Gastroesophageal sphincter (tissue), 4 donors: ENCODE measurements at regions not wholly inside any gene's neighbourhood (a gene's known extent, or its start where the extent isn't known, plus 50 kb on each side); places are given as distances from the start of the nearest gene placed in this dataset.
"Not testable (repeated sequence)": the region's sequence is repeated elsewhere in the genome, so short reads cannot be mapped to it uniquely, and the experiment has no call there.

Source experiments
- ATAC-seq: fragments of 150-250 bp; one replicate; pipeline ENCODE4 v1.9.1; 2016; ENCODE audit warnings: mild to moderate bottlenecking, moderate library complexity
- H3K27ac ChIP-seq, 4 donors: fragments of 200-600 bp; sonication (generic) in 3 of 4; 1 replicate in 3 of 4; 2 replicates in 1 of 4; pipeline ENCODE4 v1.5.1; 2016 to 2019
- H3K27me3 ChIP-seq: fragments of 200-600 bp; sonication (generic); one replicate; pipeline ENCODE4 v1.5.1; 2019
- H3K36me3 ChIP-seq, 2 donors: fragments of 200-600 bp; sonication (generic); one replicate each; pipeline ENCODE4 v1.5.1; 2019; ENCODE audit warnings: control low read depth in 1 of 2
- H3K4me1 ChIP-seq, 3 donors: fragments of 200-600 bp; sonication (generic); 1 replicate in 2 of 3; 2 replicates in 1 of 3; pipeline ENCODE4 v1.5.1; 2016 to 2019; ENCODE audit warnings: control low read depth in 2 of 3
- H3K4me3 ChIP-seq, 2 donors: fragments of 200-600 bp; sonication (generic); one replicate each; pipeline ENCODE4 v1.5.1; 2019; ENCODE audit warnings: mild to moderate bottlenecking in 1 of 2, moderate library complexity in 1 of 2
- H3K9me3 ChIP-seq, 3 donors: fragments of 200-600 bp; sonication (generic); one replicate each; pipeline ENCODE4 v1.5.1; 2017 to 2019; ENCODE audit warnings: control low read depth in 2 of 3
- CTCF ChIP-seq, 4 experiments: fragments of 200-600 bp in 2 of 4; fragments of 450-650 bp in 2 of 4; sonication (generic) in 1 of 4; IDR thresholded peaks; one replicate each; pipeline ENCODE4 v1.5.1; 2017 to 2019; ENCODE audit warnings: antibody characterized with exemption in 4 of 4, mild to moderate bottlenecking in 2 of 4, moderate library complexity in 2 of 4
- EP300 ChIP-seq: sonication (generic); formaldehyde crosslinking; IDR thresholded peaks from one replicate; pipeline ENCODE4 v1.6.1; 2017; ENCODE audit warnings: antibody characterized with exemption, mild to moderate bottlenecking
- POLR2A ChIP-seq, 2 donors: fragments of 450-650 bp; IDR thresholded peaks; one replicate each; pipeline ENCODE4 v1.6.1; 2017; ENCODE audit warnings: antibody characterized with exemption in 2 of 2, mild to moderate bottlenecking in 2 of 2, moderate library complexity in 1 of 2
- POLR2AphosphoS5 ChIP-seq: sonication (generic); formaldehyde crosslinking; IDR thresholded peaks from one replicate; pipeline ENCODE4 v1.6.1; 2017; ENCODE audit warnings: antibody characterized with exemption
- WGBS, 2 donors: methylation state at CpG; one replicate each; pipeline ENCODE4 v1.1.5; 2018; ENCODE audit warnings: low coverage in 1 of 2; 5-methylcytosine and 5-hydroxymethylcytosine counted together
- small RNA-seq, 4 donors: library from RNA; depleted of rRNA; stranded (forward); fragments of <200 nt; gene quantifications; one replicate each; pipeline ENCODE3, GENCODE V24; 2016

DNA sequence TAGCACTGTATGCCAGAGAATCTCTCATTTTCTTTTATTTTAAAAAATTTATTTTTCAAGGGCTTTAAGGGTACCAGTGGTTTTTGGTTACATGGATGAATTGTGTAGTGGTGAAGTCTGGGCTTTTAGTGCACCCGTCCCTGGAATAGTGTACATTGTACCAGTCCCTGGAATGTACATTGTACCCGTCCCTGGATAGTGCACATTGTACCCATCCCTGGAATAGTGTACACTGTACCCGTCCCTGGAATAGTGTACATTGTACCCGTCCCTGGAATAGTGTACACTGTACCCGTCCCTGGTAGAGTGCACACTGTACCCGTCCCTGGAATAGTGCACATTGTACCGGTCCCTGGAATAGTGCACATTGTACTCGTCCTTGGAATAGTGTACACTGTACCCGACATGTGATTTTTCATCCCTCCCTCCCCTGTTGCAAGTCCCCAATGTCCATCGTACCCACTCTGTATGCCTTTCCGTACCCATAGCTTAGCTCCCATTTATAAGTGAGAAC lies 56.1 kb upstream of the HELT start:
- Histone ChIP-seq H3K36me3 (no peaks in the 10 kb centered on the region), H3K27ac (no peak overlapping the region), H3K9me3 (no peaks in the 10 kb centered on the region), H3K27me3 (no peaks in the 10 kb centered on the region), H3K4me3 (no peak overlapping the region), H3K4me1 (no peaks in the 10 kb centered on the region)
- WGBS, 2 donors, result 85 to 97% methylated on average over 5 to 11 of the region's 11 CpGs
- TF ChIP-seq EP300 (no peak), POLR2A (IDR thresholded peaks at IDR 0.05) (no peak), CTCF (IDR thresholded peaks at IDR 0.05) (no peak), POLR2AphosphoS5 (no peak)
- ATAC-seq, result no peak

DNA sequence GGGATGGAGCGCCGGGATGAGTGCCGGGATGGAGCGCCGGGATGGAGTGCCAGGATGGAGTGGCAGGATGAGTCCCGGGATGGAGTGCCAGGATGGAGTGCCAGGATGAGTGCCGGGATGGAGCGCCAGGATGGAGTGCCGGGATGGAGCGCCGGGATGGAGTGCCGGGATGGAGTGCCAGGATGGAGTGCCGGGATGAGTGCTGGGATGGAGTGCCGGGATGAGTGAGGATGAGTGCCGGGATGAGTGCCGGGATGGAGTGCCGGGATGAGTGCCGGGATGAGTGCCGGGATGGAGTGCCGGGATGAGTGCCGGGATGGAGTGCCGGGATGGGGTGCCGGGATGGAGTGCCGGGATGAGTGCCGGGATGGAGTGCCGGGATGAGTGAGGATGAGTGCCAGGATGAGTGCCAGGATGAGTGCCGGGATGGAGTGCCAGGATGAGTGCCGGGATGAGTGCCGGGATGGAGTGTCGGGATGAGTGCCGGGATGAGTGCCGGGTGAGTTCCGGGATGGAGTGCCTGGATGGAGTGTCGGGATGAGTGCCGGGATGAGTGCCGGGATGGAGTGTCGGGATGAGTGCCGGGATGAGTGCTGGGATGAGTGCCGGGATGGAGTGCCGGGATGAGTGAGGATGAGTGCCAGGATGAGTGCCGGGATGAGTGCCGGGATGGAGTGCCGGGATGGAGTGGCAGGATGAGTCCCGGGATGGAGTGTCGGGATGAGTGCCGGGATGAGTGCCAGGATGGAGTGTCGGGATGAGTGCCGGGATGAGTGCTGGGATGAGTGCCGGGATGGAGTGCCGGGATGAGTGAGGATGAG lies 52.9 kb upstream of the HELT start:
- H3K4me1 ChIP-seq, ATAC-seq, H3K36me3 ChIP-seq, H3K27me3 ChIP-seq, H3K9me3 ChIP-seq, H3K27ac ChIP-seq, H3K4me3 ChIP-seq: not testable (repeated sequence)
- WGBS, 2 donors, result 100% methylated on average over 5 of the region's 50 CpGs; no CpG with 5 or more reads in 1 of the 2 donors

GRCh38 chr4:184966051-184966691 lies 52.1 kb upstream of the HELT start:
- not testable (repeated sequence) for H3K27ac ChIP-seq, H3K4me3 ChIP-seq, H3K36me3 ChIP-seq, H3K27me3 ChIP-seq, H3K4me1 ChIP-seq, ATAC-seq, H3K9me3 ChIP-seq
- WGBS, 2 donors, result no CpG with 5 or more reads among the region's 42 CpGs

- not testable (repeated sequence) for H3K9me3 ChIP-seq, H3K4me1 ChIP-seq, ATAC-seq, H3K36me3 ChIP-seq, H3K27ac ChIP-seq, H3K27me3 ChIP-seq, H3K4me3 ChIP-seq
- WGBS, 2 donors, result 87 to 88% methylated on average over 8 to 11 of the region's 15 CpGs
Measured at GRCh38 chr4:184967699-184968098, 50.6 kb upstream of the HELT start.

GRCh38 chr4:184968366-184968765 lies 49.9 kb upstream of the HELT start:
- 81% methylated on average over 3 of the region's 3 CpGs for WGBS, 2 donors
- Histone ChIP-seq H3K9me3 (no peaks in the 10 kb centered on the region), H3K36me3 (no peaks in the 10 kb centered on the region), H3K4me1 (no peaks in the 10 kb centered on the region), H3K27me3 (no peaks in the 10 kb centered on the region), H3K4me3 (no peak overlapping the region), H3K27ac (no peak overlapping the region)
- no peak for TF ChIP-seq CTCF (IDR thresholded peaks at IDR 0.05)
- TF ChIP-seq EP300, result no peak
- no peak for TF ChIP-seq POLR2A (IDR thresholded peaks at IDR 0.05)
- TF ChIP-seq POLR2AphosphoS5, result no peak
- ATAC-seq, result no peak

Small RNA genes lying in the stretch of these regions (small RNA-seq; reads per million reads assigned to genes)
- gene MIR4455, result 0 reads per million in 4 donors
